ENCODE measurements at regions not wholly inside any gene's neighbourhood (a gene's known extent, or its start where the extent isn't known, plus 50 kb on each side); places are given as distances from the start of the nearest gene placed in this dataset.
"Not testable (repeated sequence)": the region's sequence is repeated elsewhere in the genome, so short reads cannot be mapped to it uniquely, and the experiment has no call there.

GRCh38 chr7:131849472-131849871 is 293.0 kb upstream of the PODXL start:
- no peak for DNase-seq (ENCODE audit: low spot score)

- DNase-seq (ENCODE audit: low spot score): no peak
Observed at GRCh38 chr7:131848033-131848432, 291.6 kb upstream of the PODXL start.

- no peak for DNase-seq (ENCODE audit: low spot score)
Observed at GRCh38 chr7:131845573-131846314, 289.3 kb upstream of the PODXL start.

GRCh38 chr7:131844369-131844768 is 287.9 kb upstream of the PODXL start:
- DNase-seq (ENCODE audit: low spot score): no peak

- no peak for DNase-seq (ENCODE audit: low spot score)
Observed at GRCh38 chr7:131843898-131844331, 287.5 kb upstream of the PODXL start.

GRCh38 chr7:131839967-131840690 is 283.7 kb upstream of the PODXL start:
- no peak for DNase-seq (ENCODE audit: low spot score)

GRCh38 chr7:131836733-131837132 is 280.3 kb upstream of the PODXL start:
- no peak for DNase-seq (ENCODE audit: low spot score)

GRCh38 chr7:131835141-131835540 is 278.7 kb upstream of the PODXL start:
- no peak for DNase-seq (ENCODE audit: low spot score)

- DNase-seq (ENCODE audit: low spot score): no peak
Observed at GRCh38 chr7:131830681-131831080, 274.3 kb upstream of the PODXL start.

- DNase-seq (ENCODE audit: low spot score): no peak
Observed at GRCh38 chr7:131829947-131830558, 273.6 kb upstream of the PODXL start.

- DNase-seq (ENCODE audit: low spot score): no peak
Observed at GRCh38 chr7:131827421-131827820, 271.0 kb upstream of the PODXL start.

- DNase-seq (ENCODE audit: low spot score): no peak
Observed at GRCh38 chr7:131826960-131827359, 270.5 kb upstream of the PODXL start.

GRCh38 chr7:131823961-131824440 is 267.6 kb upstream of the PODXL start:
- not testable (repeated sequence) for DNase-seq (ENCODE audit: low spot score)

- no peak for DNase-seq (ENCODE audit: low spot score)
Observed at GRCh38 chr7:131819891-131820290, 263.5 kb upstream of the PODXL start.

GRCh38 chr7:131816391-131817007 is 260.1 kb upstream of the PODXL start:
- DNase-seq (ENCODE audit: low spot score): peak; percentile 23

GRCh38 chr7:131808736-131809135 is 252.3 kb upstream of the PODXL start:
- no peak for DNase-seq (ENCODE audit: low spot score)

- DNase-seq (ENCODE audit: low spot score): not testable (repeated sequence)
Observed at GRCh38 chr7:131808156-131808555, 251.7 kb upstream of the PODXL start.

GRCh38 chr7:131803816-131804215 is 247.4 kb upstream of the PODXL start:
- no peak for DNase-seq (ENCODE audit: low spot score)

GRCh38 chr7:131802195-131802864 is 245.9 kb upstream of the PODXL start:
- DNase-seq (ENCODE audit: low spot score): no peak

GRCh38 chr7:131800531-131800930 is 244.1 kb upstream of the PODXL start:
- no peak for DNase-seq (ENCODE audit: low spot score)

- no peak for DNase-seq (ENCODE audit: low spot score)
Observed at GRCh38 chr7:131800008-131800407, 243.6 kb upstream of the PODXL start.

- no peak for DNase-seq (ENCODE audit: low spot score)
Observed at GRCh38 chr7:131797841-131798240, 241.4 kb upstream of the PODXL start.

All from RKO (cell line).